GM23248 (cell line): ENCODE measurements at regions not wholly inside any gene's neighbourhood (a gene's known extent, or its start where the extent isn't known, plus 50 kb on each side); places are given as distances from the start of the nearest gene placed in this dataset.
"Not testable (repeated sequence)": the region's sequence is repeated elsewhere in the genome, so short reads cannot be mapped to it uniquely, and the experiment has no call there.

Source experiments
- EZH2 ChIP-seq: fragments of 200-600 bp; sonication (generic); IDR thresholded peaks from 2 replicates; pipeline ENCODE4 v1.6.1; 2018; ENCODE audit warnings: antibody characterized with exemption, mild to moderate bottlenecking; ENCODE audit not compliant: insufficient read depth, poor library complexity, severe bottlenecking
- EZH2phosphoT487 ChIP-seq: fragments of 200-600 bp; sonication (generic); IDR thresholded peaks from 2 replicates; pipeline ENCODE4 v1.6.1; 2018; ENCODE audit warnings: antibody characterized with exemption, moderate library complexity, mild to moderate bottlenecking, low read depth; ENCODE audit not compliant: insufficient read depth

DNA sequence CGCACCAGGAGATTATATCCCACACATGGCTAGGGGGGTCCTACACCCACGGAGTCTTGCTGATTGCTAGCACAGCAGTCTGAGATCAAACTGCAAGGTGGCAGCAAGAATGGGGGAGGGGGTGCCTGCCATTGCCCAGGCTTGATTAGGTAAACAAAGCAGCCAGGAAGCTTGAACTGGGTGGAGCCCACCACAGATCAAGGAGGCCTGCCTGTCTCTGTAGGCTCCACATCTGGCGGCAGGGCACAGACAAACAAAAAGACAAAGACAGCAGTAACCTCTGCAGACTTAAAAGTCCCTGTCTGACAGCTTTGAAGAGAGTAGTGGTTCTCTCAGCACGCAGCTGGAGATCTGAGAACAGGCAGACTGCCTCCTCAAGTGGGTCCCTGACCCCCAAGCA lies 55.1 kb upstream of the MAGEH1 start:
- not testable (repeated sequence) for TF ChIP-seq EZH2phosphoT487, EZH2
